GM18868 (cell line): ENCODE measurements at regions not wholly inside any gene's neighbourhood (a gene's known extent, or its start where the extent isn't known, plus 50 kb on each side); places are given as distances from the start of the nearest gene placed in this dataset.
"Not testable (repeated sequence)": the region's sequence is repeated elsewhere in the genome, so short reads cannot be mapped to it uniquely, and the experiment has no call there.

Experiments
- ATAC-seq: cut with Tn5 transposase; IDR thresholded peaks from one replicate; pipeline ENCODE4 v1.9.1; 2021; ENCODE audit warnings: mild to moderate bottlenecking, moderate library complexity; ENCODE audit not compliant: unreplicated experiment

DNA sequence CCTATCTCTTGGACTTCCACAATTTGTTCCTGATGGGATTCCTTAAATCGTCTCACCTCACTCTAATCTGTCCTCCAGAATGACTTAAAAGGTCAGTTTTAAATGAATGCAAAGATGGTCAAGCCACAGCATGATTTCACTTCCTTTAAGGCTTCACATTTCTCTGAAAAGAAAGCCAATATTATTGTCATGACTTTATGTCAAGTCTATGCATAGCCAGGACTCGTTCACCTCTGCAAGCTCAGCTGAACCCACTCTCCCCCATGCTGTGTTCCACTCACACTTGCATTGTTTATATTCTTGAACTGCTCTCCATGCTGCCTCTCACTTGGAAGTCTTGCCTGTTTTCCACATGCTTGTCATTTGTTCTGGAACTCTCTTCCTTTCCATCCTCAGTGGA is 298.4 kb upstream of the MMADHC start:
- ATAC-seq: no peak

- ATAC-seq: no peak
Measured at GRCh38 chr2:149885468-149885867, 297.9 kb upstream of the MMADHC start.

- ATAC-seq: no peak
Measured at GRCh38 chr2:149884871-149885270, 297.3 kb upstream of the MMADHC start.

GRCh38 chr2:149877913-149878312 is 290.3 kb upstream of the MMADHC start:
- ATAC-seq: no peak

DNA sequence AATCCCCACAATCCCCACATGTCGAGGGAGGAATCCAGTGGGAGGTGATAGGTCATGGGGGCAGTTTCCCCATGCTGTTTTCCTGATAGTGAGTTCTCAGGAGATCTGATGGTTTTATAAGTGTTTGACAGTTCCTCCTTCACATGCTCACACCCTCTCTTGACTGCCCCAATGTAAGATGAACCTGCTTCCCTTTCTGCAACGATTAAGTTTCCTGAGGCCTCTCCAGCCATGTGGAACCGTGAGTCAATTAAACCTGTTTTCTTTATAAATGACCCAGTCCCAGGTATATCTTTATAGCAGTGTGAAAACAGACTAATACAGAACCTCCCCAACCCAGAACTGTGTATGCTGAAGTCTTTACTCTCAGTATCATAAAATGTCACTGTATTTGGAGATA is 289.5 kb upstream of the MMADHC start:
- no peak for ATAC-seq

DNA sequence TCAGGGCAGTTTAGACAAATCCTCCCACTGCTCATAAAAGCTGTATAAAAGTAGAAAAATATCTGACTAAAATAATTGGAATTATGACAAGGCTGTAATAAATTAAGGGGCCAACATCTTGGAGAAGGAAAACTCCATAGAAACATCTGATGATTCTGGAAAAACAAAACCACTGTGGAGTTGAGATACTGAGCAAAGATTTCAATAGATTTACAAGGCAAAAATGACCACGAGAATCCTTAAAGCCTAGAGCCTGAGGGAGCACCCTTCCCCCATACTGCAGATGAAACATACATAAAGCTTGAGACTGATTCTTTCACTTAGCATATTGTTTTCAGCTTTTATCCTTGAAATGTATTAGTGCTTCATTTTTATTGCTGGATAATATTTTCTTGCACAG is 286.4 kb upstream of the MMADHC start:
- ATAC-seq: no peak

DNA sequence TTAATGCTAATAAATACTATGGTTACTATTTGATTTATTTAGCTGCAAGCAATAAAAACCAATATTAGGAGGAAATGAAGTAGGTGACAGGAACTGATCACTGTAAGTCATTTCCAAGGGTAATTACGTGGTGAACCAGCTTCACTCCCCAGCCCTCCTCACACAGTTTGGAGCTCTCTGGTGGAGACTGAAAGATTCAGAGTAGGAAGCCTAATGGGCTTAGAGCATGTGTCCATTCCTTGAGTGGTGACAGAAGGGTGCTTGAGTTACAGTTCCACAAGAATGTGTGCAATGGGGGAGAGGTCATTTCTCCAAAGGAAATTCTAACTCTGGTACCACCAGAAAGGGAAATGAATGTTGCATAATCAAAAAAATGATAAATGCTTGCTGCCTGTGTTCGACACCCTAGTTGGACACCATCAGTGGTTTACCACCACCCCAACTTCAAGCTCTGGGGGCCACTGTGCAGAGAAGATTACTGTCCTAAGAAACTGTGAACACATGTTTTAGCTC is 285.1 kb upstream of the MMADHC start:
- no peak for ATAC-seq

DNA sequence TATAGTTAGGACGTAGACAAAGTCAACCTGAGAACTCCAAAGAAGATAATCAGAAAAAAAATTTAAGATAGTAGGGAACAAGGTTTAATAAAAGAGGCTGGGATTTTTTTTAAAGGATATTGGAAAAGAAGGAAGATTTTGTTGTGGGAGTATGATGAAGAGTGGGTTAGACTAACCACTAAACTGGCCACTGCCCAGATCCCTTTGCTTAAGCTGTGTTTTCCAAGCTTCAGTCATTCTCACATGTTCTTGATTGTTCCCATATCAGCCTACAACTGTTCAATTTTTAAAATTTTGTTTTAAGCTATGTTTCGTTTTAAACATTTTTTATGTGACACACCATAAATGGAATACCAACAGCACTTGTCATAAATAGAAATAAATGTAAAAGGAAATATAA is 284.5 kb upstream of the MMADHC start:
- no peak for ATAC-seq

- ATAC-seq: no peak
Measured at GRCh38 chr2:149871091-149871885, 283.7 kb upstream of the MMADHC start.

DNA sequence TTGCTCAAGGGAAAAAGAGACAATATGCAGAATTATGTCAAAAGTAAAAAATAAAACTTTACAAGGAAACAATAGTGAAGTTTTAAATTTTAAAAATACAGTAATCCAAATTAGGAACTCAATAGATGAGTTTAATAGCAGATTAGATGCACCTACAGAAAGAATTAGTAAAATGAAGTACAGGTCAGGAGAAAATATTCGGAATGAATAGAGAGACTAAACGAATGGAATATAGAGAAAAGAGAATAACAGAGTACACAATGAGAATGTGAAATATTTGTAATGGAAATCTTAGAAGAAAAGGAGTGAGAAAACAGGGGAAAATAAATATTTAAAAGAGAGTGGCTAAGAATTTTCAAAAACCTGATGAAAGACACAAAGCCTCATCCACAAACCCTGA is 275.7 kb upstream of the MMADHC start:
- no peak for ATAC-seq

DNA sequence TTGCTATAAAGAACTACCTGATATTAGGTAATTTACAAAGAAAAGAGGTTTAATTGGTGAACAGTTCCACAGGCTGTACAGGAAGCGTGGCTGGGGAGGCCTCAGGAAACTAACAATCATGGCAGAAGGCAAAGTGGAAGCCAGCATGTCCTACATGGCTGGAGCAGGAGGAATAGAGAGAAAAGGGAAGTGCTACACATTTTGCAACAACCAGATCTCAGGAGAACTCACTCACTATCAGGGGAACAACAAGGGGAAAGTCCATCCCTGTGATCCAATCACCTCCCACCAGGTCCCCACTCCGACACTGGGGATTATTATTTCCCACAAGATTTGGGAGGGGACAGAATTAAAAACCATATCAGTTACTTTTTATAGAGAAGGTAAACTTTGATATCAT is 273.5 kb upstream of the MMADHC start:
- ATAC-seq: no peak

- no peak for ATAC-seq
Measured at GRCh38 chr2:149860276-149860921, 272.8 kb upstream of the MMADHC start.

- no peak for ATAC-seq
Measured at GRCh38 chr2:149858901-149859634, 271.5 kb upstream of the MMADHC start.

DNA sequence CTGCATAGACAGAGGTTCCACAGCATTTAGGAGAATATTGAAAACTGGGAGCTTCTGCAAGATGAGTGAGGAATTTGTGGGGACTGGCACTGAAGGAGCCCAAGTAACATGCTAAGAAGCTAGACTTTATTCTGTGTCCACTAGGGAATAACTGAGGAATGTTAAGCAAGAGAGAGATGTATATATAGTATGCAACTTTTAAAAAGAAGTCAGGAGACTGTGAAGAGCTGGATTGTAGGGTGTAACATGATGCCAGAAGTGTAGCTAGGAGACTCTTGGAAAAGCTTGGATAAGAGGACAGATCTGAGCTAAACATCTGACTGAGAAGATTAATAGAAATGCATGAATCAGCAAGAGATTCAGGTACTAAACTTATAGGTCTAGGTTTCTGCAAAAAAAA is 270.6 kb upstream of the MMADHC start:
- ATAC-seq: no peak

GRCh38 chr2:149857344-149857743 is 269.8 kb upstream of the MMADHC start:
- ATAC-seq: no peak

GRCh38 chr2:149855859-149856258 is 268.3 kb upstream of the MMADHC start:
- ATAC-seq: not testable (repeated sequence)

DNA sequence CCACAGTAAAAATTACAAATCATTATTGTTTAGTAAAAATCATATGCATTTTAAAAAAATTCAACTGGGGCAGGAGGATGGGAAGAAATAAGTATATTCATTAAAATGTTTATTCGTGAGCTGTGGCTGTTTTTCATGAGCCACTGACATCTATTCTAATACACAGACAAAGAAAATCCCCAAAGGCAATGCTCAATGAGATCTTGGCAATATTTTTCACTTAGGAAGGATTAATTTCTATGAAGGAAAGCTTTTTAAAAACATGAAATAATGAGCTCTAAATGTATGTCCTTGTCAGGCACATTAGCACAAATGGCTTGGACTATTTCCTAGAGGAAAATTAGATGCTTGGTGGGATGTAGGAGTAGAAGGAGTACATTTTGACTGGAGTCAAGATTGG is 262.0 kb upstream of the MMADHC start:
- ATAC-seq: no peak

- no peak for ATAC-seq
Measured at GRCh38 chr2:149849136-149849535, 261.6 kb upstream of the MMADHC start.

- ATAC-seq: no peak
Measured at GRCh38 chr2:149841396-149841795, 253.8 kb upstream of the MMADHC start.

GRCh38 chr2:149832324-149832723 is 244.7 kb upstream of the MMADHC start:
- ATAC-seq: no peak

DNA sequence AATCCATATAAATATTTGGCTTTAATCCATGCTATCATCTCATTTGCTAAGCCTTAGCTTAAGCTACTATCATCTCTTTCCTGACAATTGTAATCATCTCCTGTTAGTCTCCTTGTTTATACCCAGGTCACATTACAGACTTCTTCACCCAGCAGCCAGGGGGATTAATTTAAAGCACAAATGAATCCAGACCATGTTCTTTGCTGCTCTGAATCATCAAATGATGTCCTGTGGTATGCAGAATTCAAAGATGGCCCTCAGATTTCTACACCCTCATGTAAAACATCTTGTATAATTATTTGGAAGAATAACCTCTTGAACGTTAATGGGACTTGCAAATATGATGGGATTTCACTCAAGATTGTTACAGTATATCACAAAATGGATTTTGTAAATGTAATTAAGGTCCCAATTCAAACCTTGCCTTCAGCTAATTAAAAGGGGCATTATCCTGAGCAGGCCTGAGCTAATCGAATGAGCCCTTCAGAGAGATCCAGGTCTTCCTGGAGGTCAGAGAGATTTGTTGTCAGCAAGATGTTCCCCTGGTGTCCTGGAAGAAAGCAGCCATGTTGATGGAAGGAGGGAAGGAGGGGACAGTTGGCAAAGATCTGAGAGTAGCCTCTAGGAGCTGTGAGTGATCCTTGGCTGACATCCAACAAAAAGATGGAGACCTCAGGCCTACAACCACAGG is 241.1 kb upstream of the MMADHC start:
- no peak for ATAC-seq
